GM12865 (cell line): ENCODE measurements at regions not wholly inside any gene's neighbourhood (a gene's known extent, or its start where the extent isn't known, plus 50 kb on each side); places are given as distances from the start of the nearest gene placed in this dataset.
"Not testable (repeated sequence)": the region's sequence is repeated elsewhere in the genome, so short reads cannot be mapped to it uniquely, and the experiment has no call there.

Experiments used
- DNase-seq: peaks from one replicate; pipeline ENCODE4 v3.0.0; 2010; ENCODE audit warnings: low read depth
- H3K4me3 ChIP-seq: 2 replicates; pipeline ENCODE4 v1.5.1; 2011; ENCODE audit warnings: mild to moderate bottlenecking, low read depth, low read length, control low read depth
- TF ChIP-seq, protein P1 (sequence below): IDR thresholded peaks from 2 replicates; pipeline ENCODE4 v1.5.1; 2011; ENCODE audit warnings: low read length, control low read depth, low read depth, inconsistent platforms; ENCODE audit not compliant: insufficient read depth; ENCODE audit errors: missing control alignments

DNA sequence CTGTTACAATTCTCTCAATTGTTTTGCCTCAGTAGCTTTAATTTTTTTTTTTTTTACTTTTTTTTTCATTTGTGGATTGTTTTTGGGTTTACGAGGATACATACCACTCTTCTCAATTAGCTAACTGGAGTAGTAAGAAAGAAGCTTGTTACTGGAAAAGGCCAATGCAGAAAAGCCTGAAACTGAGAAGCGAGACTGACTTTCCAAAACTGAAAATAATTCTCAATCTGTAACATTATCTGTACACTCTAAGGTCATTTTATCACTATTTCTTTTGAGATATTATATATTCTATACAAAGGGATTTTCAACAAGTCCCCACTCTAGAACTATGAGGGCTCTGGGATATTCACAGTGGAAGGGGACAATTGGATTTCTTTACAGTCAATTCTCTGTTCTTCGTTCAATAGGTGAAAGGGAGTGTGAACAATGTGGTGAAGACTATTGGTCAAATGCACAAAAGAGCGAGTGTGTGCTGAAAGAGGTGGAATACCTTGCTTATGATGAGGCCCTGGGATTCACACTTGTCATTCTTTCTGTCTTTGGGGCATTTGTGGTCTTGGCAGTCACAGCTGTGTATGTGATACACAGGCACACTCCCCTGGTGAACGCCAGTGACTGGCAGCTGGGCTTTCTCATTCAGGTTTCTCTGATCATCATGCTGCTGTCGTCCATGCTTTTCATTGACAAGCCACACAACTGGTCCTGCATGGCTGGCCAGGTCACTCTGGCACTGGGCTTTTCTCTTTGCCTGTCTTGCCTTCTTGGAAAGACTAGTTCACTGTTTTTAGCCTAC is 83.9 kb upstream of the KCNAB1 start:
- no peak overlapping the region for H3K4me3 ChIP-seq
- peak; percentile 40 for DNase-seq
- TF ChIP-seq, protein P1, sequence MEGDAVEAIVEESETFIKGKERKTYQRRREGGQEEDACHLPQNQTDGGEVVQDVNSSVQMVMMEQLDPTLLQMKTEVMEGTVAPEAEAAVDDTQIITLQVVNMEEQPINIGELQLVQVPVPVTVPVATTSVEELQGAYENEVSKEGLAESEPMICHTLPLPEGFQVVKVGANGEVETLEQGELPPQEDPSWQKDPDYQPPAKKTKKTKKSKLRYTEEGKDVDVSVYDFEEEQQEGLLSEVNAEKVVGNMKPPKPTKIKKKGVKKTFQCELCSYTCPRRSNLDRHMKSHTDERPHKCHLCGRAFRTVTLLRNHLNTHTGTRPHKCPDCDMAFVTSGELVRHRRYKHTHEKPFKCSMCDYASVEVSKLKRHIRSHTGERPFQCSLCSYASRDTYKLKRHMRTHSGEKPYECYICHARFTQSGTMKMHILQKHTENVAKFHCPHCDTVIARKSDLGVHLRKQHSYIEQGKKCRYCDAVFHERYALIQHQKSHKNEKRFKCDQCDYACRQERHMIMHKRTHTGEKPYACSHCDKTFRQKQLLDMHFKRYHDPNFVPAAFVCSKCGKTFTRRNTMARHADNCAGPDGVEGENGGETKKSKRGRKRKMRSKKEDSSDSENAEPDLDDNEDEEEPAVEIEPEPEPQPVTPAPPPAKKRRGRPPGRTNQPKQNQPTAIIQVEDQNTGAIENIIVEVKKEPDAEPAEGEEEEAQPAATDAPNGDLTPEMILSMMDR = no peak

DNA sequence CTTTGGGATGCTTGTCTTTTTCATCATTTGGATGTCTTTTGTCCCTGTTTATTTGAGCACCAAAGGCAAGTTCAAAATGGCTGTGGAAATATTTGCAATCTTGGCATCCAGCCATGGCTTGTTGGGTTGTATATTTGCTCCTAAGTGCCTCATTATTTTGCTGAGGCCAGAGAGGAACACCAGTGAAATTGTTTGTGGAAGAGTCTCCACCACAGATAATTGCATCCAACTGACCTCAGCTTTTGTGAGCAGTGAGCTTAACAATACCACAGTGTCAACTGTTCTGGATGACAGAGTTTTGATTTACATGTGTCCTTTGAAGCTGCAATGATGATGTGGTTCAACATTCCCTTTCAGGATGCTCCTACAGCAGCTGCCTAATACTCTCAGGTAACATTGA is 83.0 kb upstream of the KCNAB1 start:
- TF ChIP-seq, protein P1 = no peak
- no peak for DNase-seq
- no peak overlapping the region for H3K4me3 ChIP-seq

DNA sequence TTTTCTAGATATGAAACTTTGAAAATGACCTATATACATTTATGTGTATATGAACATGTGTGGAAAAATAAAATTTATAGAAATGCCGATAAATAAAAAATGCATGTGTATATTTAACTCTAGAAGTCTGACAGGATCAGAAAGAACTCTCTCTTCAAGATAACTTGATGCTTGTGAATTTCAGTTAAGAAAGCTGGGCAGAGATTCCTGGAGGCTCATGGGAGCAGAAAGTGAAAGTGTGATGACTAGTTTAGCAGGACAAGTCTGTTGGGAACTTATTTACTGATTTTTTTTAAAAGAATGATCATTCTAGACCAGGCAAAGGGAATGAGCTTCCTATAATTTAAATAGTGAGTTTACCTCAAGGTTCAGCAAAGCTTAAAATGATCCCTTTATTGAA is 81.5 kb upstream of the KCNAB1 start:
- no peak overlapping the region for H3K4me3 ChIP-seq
- no peak for DNase-seq
- TF ChIP-seq, protein P1 = no peak

DNA sequence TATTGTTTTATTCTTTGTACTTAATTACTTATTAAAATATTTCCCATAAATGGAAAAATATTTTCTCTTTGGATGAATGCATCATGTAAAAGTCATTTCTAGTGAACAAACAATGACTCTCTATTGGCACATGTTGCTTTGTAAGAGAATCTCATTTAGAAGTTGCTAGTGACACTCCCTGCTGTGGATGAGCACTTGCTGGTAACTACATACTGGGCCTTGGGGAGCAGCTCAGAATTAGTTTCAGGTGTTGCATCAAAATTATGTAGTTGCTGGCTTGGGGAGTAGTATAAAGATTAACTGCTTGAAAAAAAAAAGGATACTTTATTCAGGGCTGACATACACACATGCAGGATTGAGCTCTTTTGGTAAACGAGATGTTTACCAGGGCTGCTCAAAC is 80.3 kb upstream of the KCNAB1 start:
- TF ChIP-seq, protein P1 = no peak
- no peak for DNase-seq
- no peak overlapping the region for H3K4me3 ChIP-seq

DNA sequence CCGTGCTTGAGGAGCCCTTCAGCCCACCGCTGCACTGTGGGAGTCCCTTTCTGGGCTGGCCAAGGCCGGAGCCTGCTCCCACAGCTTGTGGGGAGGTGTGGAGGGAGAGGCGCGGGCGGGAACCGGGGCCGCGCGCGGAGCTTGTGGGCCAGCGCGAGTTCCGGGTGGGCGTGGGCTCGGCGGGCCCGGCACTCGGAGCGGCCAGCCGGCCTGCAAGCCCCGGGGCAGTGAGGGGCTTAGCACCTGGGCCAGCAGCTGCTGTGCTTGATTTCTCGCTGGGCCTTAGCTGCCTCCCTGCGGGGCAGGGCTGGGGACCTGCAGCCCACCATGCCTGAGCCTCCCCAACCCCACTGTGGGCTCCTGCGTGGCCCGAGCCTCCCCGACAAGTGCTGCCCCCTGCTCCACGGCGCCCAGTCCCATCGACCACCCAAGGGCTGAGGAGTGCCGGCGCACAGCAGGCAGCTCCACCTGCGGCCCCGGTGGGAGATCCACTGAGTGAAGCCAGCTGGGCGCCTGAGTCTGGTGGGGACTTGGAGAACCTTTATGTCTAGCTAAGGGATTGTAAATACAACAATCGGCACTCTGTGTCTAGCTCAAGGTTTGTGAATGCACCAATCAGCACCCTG is 79.0 kb upstream of the KCNAB1 start:
- DNase-seq, H3K4me3 ChIP-seq: not testable (repeated sequence)

DNA sequence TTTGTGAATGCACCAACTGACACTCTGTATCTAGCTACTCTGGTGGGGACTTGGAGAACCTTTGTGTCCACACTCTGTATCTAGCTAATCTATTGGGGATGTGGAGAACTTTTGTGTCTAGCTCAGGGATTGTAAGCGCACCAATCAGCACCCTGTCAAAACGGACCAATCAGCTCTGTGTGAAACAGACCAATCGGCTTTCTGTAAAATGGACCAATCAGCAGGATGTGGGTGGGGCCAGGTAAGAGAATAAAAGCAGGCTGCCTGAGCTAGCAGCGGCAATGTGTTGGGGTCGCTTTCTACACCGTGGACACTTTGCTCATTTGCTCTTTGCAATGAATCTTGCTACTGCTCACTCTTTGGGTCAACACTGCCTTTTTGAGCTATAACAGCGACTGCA is 78.5 kb upstream of the KCNAB1 start:
- H3K4me3 ChIP-seq, DNase-seq: not testable (repeated sequence)

DNA sequence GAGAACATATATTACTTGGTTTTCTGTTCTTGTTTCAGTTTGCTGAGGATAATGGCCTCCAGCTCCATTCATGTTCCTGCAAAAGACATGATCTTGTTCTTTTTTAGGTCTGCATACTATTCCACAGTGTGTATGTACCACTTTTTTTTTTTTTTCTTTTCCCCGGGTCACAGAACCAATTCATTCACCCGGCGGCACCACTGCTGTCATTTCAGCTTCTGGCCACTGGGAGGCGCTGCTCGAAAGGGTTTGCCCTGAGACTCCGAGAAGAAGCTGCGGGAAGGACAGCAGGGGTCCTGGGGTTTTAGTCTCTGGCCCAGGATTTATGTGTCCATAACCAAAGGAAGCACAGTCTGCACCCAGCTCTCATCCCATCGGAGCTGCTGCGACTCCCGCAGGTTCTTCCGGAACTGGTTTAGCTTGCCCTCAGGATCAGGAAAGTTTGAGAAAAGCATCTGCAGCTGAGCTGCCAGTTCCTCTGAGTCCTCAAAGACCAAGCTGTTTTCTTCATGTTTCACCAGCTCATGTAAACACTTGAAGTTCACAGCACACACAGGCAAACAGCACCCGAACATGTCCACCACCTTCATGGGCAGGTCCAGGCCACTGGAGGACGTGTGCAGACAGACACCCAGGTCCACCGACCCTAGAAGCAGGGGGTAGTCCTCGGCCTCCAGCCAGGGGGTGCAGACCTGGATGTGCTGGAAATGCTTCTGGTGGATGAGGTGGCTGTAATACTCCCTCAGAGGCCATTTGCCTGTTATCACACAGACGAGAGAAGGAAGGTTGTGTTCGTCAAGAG is 76.3 kb upstream of the KCNAB1 start:
- DNase-seq = peak; percentile 17

More for the DNA sequence above, 76.3 kb upstream of the KCNAB1 start:
- H3K4me3 ChIP-seq = not testable (repeated sequence)
- TF ChIP-seq, protein P1 = peak; percentile 53
